Panc1 (cell line): ENCODE measurements at regions not wholly inside any gene's neighbourhood (a gene's known extent, or its start where the extent isn't known, plus 50 kb on each side); places are given as distances from the start of the nearest gene placed in this dataset.

Experiments
- ATAC-seq: fragments of 200-7000 bp; cut with Tn5 transposase; 2 replicates; pipeline ENCODE4 v1.9.1; 2020; ENCODE audit warnings: mild to moderate bottlenecking, moderate library complexity
- BruUV-seq: library from RNA; stranded (reverse); fragments of 400-500 nt; replicated peaks from 2 replicates; lab custom pipeline; 2021; lab: Mats Ljungman, UMichigan
- CTCF ChIA-PET: fragments of 300-600 bp; sonication (Branson Sonifier 250); formaldehyde crosslinking; loops from one replicate; lab custom pipeline; 2022; ENCODE audit warnings: antibody characterized with exemption; lab: Charles Lee
- POLR2A ChIA-PET: fragments of 300-600 bp; sonication (Branson Sonifier 250); formaldehyde crosslinking; loops from one replicate; lab custom pipeline; 2022; ENCODE audit warnings: antibody characterized with exemption; lab: Charles Lee
- DNase-seq: peaks from one replicate; pipeline ENCODE4 v3.0.0-alpha.2; 2010; ENCODE audit warnings: low read depth, low spot score
- H3K27ac ChIP-seq: 2 replicates; pipeline ENCODE4 v1.5.1; 2011; ENCODE audit warnings: mild to moderate bottlenecking, low read length, inconsistent platforms
- H3K27me3 ChIP-seq: fragments of 200-500 bp; sonication (Bioruptor generic); 2 replicates; pipeline ENCODE4 v1.6.0; 2014; ENCODE audit warnings: low read length, inconsistent platforms; ENCODE audit not compliant: control insufficient read depth, insufficient read depth
- H3K36me3 ChIP-seq: fragments of 200-500 bp; sonication (Bioruptor generic); 2 replicates; pipeline ENCODE4 v1.5.1; 2014; ENCODE audit warnings: inconsistent platforms, mild to moderate bottlenecking, low read length, moderate library complexity; ENCODE audit not compliant: control insufficient read depth, insufficient read depth
- H3K4me1 ChIP-seq: 2 replicates; pipeline ENCODE4 v1.5.1; 2011; ENCODE audit warnings: inconsistent platforms, mild to moderate bottlenecking, low read length, moderate library complexity; ENCODE audit not compliant: control insufficient read depth, insufficient read depth
- H3K4me3 ChIP-seq, 2 experiments: 2 replicates each; pipeline ENCODE4 v1.5.1; 2011 to 2012; ENCODE audit warnings: low read depth in 2 of 2, low read length in 2 of 2, mild to moderate bottlenecking in 2 of 2, inconsistent platforms in 1 of 2, moderate library complexity in 1 of 2
- H3K9me3 ChIP-seq: fragments of 200-500 bp; sonication (Bioruptor generic); 2 replicates; pipeline ENCODE4 v1.5.1; 2014; ENCODE audit warnings: low read depth, mild to moderate bottlenecking, inconsistent platforms, low read length, moderate library complexity; ENCODE audit not compliant: control insufficient read depth, insufficient read depth
- CTCF ChIP-seq: fragments of 450-650 bp; IDR thresholded peaks from 2 replicates; pipeline ENCODE4 v1.5.1; 2017; ENCODE audit warnings: mild to moderate bottlenecking
- POLR2AphosphoS5 ChIP-seq: IDR thresholded peaks from 2 replicates; pipeline ENCODE4 v1.6.1; 2012; ENCODE audit warnings: mild to moderate bottlenecking, low read depth, low read length, moderate library complexity
- REST ChIP-seq, 2 experiments: IDR thresholded peaks; 2 replicates each; pipeline ENCODE4 v1.6.1; 2011 to 2012; ENCODE audit warnings: low read depth in 2 of 2, control low read depth in 1 of 2, low read length in 1 of 2, mild to moderate bottlenecking in 1 of 2, moderate library complexity in 1 of 2; ENCODE audit not compliant: insufficient read depth in 1 of 2
- SIN3A ChIP-seq: IDR thresholded peaks from 2 replicates; pipeline ENCODE4 v1.6.1; 2012; ENCODE audit warnings: low read depth, mild to moderate bottlenecking, low read length, moderate library complexity, borderline replicate concordance; ENCODE audit not compliant: insufficient read depth
- TCF7L2 ChIP-seq: IDR thresholded peaks from 2 replicates; pipeline ENCODE4 v1.6.1; 2011; ENCODE audit warnings: mild to moderate bottlenecking, low read depth, low read length, inconsistent platforms
- in situ Hi-C: cut with HindIII; loops from 2 replicates; pipeline ENCODE4 v1.10.0; 2016; ENCODE audit warnings: low sequenced_read_pairs, low pct_unique_long_range_greater_than_20kb
- intact Hi-C: fragments of 100-400 bp; cut with micrococcal nuclease; formaldehyde crosslinking; loops from one replicate; pipeline ENCODE4 v1.10.0; 2022; ENCODE audit not compliant: unreplicated experiment

GRCh38 chr2:51490576-51491234 lies 458.8 kb upstream of the NRXN1 start:
- H3K36me3 ChIP-seq: no peaks in the 10 kb centered on the region
- no peak for TF ChIP-seq CTCF
- no peak for TF ChIP-seq TCF7L2
- no peak for TF ChIP-seq POLR2AphosphoS5
- no peak for TF ChIP-seq REST (IDR thresholded peaks at IDR 0.05; ENCODE audit: insufficient read depth in 1 of 2, low read depth in 2 of 2, low read length in 1 of 2)
- no peak for TF ChIP-seq SIN3A
- no peak for ATAC-seq
- DNase-seq: no peak
- POLR2A ChIA-PET: no interaction called here
- H3K27me3 ChIP-seq: no peaks in the 10 kb centered on the region
- H3K27ac ChIP-seq: no peak overlapping the region
- H3K9me3 ChIP-seq: no peaks in the 10 kb centered on the region
- no peak overlapping the region for H3K4me3 ChIP-seq
- no peaks in the 10 kb centered on the region for H3K4me1 ChIP-seq
- in situ Hi-C loops: no loop called here
- intact Hi-C loops: no loop called here
- CTCF ChIA-PET: no interaction called here
- BruUV-seq: no TSS peak

GRCh38 chr2:51484605-51485004 lies 452.7 kb upstream of the NRXN1 start:
- in situ Hi-C loops: no loop called here

More at GRCh38 chr2:51484605-51485004, 452.7 kb upstream of the NRXN1 start:
- ATAC-seq: no peak
- Histone ChIP-seq H3K36me3 (no peaks in the 10 kb centered on the region), H3K4me3 (no peak overlapping the region), H3K27me3 (no peaks in the 10 kb centered on the region), H3K9me3 (no peaks in the 10 kb centered on the region), H3K27ac (no peak overlapping the region), H3K4me1 (no peaks in the 10 kb centered on the region)
- no TSS peak for BruUV-seq
- ChIA-PET CTCF (no interaction called here), POLR2A (no interaction called here)
- no peak for TF ChIP-seq TCF7L2
- TF ChIP-seq SIN3A: no peak
- TF ChIP-seq POLR2AphosphoS5: no peak
- no peak for TF ChIP-seq REST (IDR thresholded peaks at IDR 0.05; ENCODE audit: insufficient read depth in 1 of 2, low read depth in 2 of 2, low read length in 1 of 2)
- TF ChIP-seq CTCF: no peak
- intact Hi-C loops: no loop called here
- DNase-seq: no peak
